ENCODE measurements at regions not wholly inside any gene's neighbourhood (a gene's known extent, or its start where the extent isn't known, plus 50 kb on each side); places are given as distances from the start of the nearest gene placed in this dataset.

- H3K9me3 Mint-ChIP-seq (ENCODE audit: low read depth, unreplicated experiment) = no peaks in the 10 kb centered on the region
Measured at GRCh38 chr22:22384668-22385244, 123.8 kb downstream of the ZNF280B start.

GRCh38 chr22:22386602-22387385, 121.7 kb downstream of the ZNF280B start:
- Mint-ChIP-seq H3K9me3 (ENCODE audit: low read depth, unreplicated experiment) (no peaks in the 10 kb centered on the region), H3K4me3 (ENCODE audit: low read depth, unreplicated experiment) (no peak overlapping the region), H3K4me1 (ENCODE audit: low read depth, unreplicated experiment) (no peaks in the 10 kb centered on the region), H3K27ac (ENCODE audit: unreplicated experiment) (no peak overlapping the region), H3K27me3 (ENCODE audit: unreplicated experiment) (peaks cover 99% of the 10 kb centered on the region), H3K36me3 (ENCODE audit: insufficient read depth, unreplicated experiment) (no peaks in the 10 kb centered on the region)
- BruUV-seq (replicated peaks) = no TSS peak
- DNase-seq = no peak
- intact Hi-C loops (cut with micrococcal nuclease; ENCODE audit: unreplicated experiment) = no loop called here
- TF ChIP-seq, protein P1, sequence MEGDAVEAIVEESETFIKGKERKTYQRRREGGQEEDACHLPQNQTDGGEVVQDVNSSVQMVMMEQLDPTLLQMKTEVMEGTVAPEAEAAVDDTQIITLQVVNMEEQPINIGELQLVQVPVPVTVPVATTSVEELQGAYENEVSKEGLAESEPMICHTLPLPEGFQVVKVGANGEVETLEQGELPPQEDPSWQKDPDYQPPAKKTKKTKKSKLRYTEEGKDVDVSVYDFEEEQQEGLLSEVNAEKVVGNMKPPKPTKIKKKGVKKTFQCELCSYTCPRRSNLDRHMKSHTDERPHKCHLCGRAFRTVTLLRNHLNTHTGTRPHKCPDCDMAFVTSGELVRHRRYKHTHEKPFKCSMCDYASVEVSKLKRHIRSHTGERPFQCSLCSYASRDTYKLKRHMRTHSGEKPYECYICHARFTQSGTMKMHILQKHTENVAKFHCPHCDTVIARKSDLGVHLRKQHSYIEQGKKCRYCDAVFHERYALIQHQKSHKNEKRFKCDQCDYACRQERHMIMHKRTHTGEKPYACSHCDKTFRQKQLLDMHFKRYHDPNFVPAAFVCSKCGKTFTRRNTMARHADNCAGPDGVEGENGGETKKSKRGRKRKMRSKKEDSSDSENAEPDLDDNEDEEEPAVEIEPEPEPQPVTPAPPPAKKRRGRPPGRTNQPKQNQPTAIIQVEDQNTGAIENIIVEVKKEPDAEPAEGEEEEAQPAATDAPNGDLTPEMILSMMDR (IDR thresholded peaks at IDR 0.05; ENCODE audit: unreplicated experiment) = no peak
- CTCF ChIA-PET = no interaction called here

More at GRCh38 chr22:22384668-22385244, 123.8 kb downstream of the ZNF280B start:
- no peak overlapping the region for H3K4me3 Mint-ChIP-seq (ENCODE audit: low read depth, unreplicated experiment)
- H3K36me3 Mint-ChIP-seq (ENCODE audit: insufficient read depth, unreplicated experiment) = no peaks in the 10 kb centered on the region
- TF ChIP-seq, protein P1 (IDR thresholded peaks at IDR 0.05; ENCODE audit: unreplicated experiment) = no peak
- no peak for DNase-seq
- H3K4me1 Mint-ChIP-seq (ENCODE audit: low read depth, unreplicated experiment) = no peaks in the 10 kb centered on the region
- BruUV-seq (replicated peaks) = no TSS peak
- peaks cover 99% of the 10 kb centered on the region for H3K27me3 Mint-ChIP-seq (ENCODE audit: unreplicated experiment)
- CTCF ChIA-PET = no interaction called here
- no peak overlapping the region for H3K27ac Mint-ChIP-seq (ENCODE audit: unreplicated experiment)
- intact Hi-C loops (cut with micrococcal nuclease; ENCODE audit: unreplicated experiment) = no loop called here

- no peak overlapping the region for H3K4me3 Mint-ChIP-seq (ENCODE audit: low read depth, unreplicated experiment)
- CTCF ChIA-PET = no interaction called here
- peaks cover 99% of the 10 kb centered on the region for H3K27me3 Mint-ChIP-seq (ENCODE audit: unreplicated experiment)
- intact Hi-C loops (cut with micrococcal nuclease; ENCODE audit: unreplicated experiment) = no loop called here
- TF ChIP-seq, protein P1 (IDR thresholded peaks at IDR 0.05; ENCODE audit: unreplicated experiment) = no peak
- no peak overlapping the region for H3K27ac Mint-ChIP-seq (ENCODE audit: unreplicated experiment)
- no TSS peak for BruUV-seq (replicated peaks)
- no peak for DNase-seq
- H3K36me3 Mint-ChIP-seq (ENCODE audit: insufficient read depth, unreplicated experiment) = no peaks in the 10 kb centered on the region
- no peaks in the 10 kb centered on the region for H3K9me3 Mint-ChIP-seq (ENCODE audit: low read depth, unreplicated experiment)
- H3K4me1 Mint-ChIP-seq (ENCODE audit: low read depth, unreplicated experiment) = no peaks in the 10 kb centered on the region
Measured at GRCh38 chr22:22387386-22387736, 121.2 kb downstream of the ZNF280B start.

DNA sequence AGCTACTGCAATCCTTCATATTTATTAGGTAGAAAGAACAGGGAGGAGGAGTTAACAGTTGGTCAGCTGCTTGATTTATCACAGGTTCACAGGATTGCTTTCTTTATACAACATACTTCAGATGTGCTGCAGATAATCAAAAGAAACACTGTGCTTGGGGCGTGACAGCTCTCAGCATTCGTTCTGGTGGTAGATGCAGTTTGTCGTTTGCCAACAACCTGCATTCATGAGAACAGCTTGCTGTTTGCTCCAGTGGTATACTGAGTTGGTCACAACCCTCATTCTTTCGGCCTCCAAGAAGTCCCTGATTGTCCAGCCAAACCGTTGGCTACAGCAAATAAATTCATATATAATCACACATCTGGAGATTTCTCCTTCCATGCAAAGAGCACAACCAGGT, 120.5 kb downstream of the ZNF280B start:
- CTCF ChIA-PET = no interaction called here
- no peak overlapping the region for H3K4me3 Mint-ChIP-seq (ENCODE audit: low read depth, unreplicated experiment)
- DNase-seq = no peak
- no peaks in the 10 kb centered on the region for H3K36me3 Mint-ChIP-seq (ENCODE audit: insufficient read depth, unreplicated experiment)
- H3K9me3 Mint-ChIP-seq (ENCODE audit: low read depth, unreplicated experiment) = no peaks in the 10 kb centered on the region
- no TSS peak for BruUV-seq (replicated peaks)
- H3K27me3 Mint-ChIP-seq (ENCODE audit: unreplicated experiment) = peaks cover 99% of the 10 kb centered on the region
- H3K4me1 Mint-ChIP-seq (ENCODE audit: low read depth, unreplicated experiment) = no peaks in the 10 kb centered on the region
- intact Hi-C loops (cut with micrococcal nuclease; ENCODE audit: unreplicated experiment) = no loop called here
- H3K27ac Mint-ChIP-seq (ENCODE audit: unreplicated experiment) = no peak overlapping the region
- TF ChIP-seq, protein P1 (IDR thresholded peaks at IDR 0.05; ENCODE audit: unreplicated experiment) = no peak
